NT2/D1 (cell line): ENCODE measurements at regions not wholly inside any gene's neighbourhood (a gene's known extent, or its start where the extent isn't known, plus 50 kb on each side); places are given as distances from the start of the nearest gene placed in this dataset.

ENCODE experiments used
- DNase-seq: peaks from one replicate; pipeline ENCODE4 v3.0.0-alpha.2; 2011; ENCODE audit warnings: low read depth, low spot score
- H3K27me3 ChIP-seq: 2 replicates; pipeline ENCODE4 v1.6.0; 2011; ENCODE audit warnings: mild to moderate bottlenecking; ENCODE audit not compliant: insufficient read length, insufficient read depth
- H3K36me3 ChIP-seq: 2 replicates; pipeline ENCODE4 v1.6.1; 2011; ENCODE audit warnings: mild to moderate bottlenecking, low read length, mixed read lengths; ENCODE audit not compliant: insufficient read depth, insufficient read length
- H3K4me1 ChIP-seq: 2 replicates; pipeline ENCODE4 v1.5.1; 2011; ENCODE audit not compliant: insufficient read depth, insufficient read length
- H3K4me3 ChIP-seq: 2 replicates; pipeline ENCODE4 v1.5.1; 2011; ENCODE audit warnings: low read depth; ENCODE audit not compliant: insufficient read length
- H3K9ac ChIP-seq: 2 replicates; pipeline ENCODE4 v1.6.0; 2011; ENCODE audit warnings: low read depth; ENCODE audit not compliant: insufficient read length
- H3K9me3 ChIP-seq: 2 replicates; pipeline ENCODE4 v1.5.1; 2011; ENCODE audit warnings: mild to moderate bottlenecking, low read length; ENCODE audit not compliant: insufficient read depth
- SUZ12 ChIP-seq: IDR thresholded peaks from 2 replicates; pipeline ENCODE4 v1.6.1; 2011; ENCODE audit not compliant: insufficient read length, insufficient read depth; ENCODE audit errors: extremely low read depth
- YY1 ChIP-seq: IDR thresholded peaks from 2 replicates; pipeline ENCODE4 v1.6.1; 2011; ENCODE audit not compliant: insufficient read length, insufficient read depth
- ZNF274 ChIP-seq: IDR thresholded peaks from 2 replicates; pipeline ENCODE4 v1.6.1; 2011; ENCODE audit warnings: mild to moderate bottlenecking, low read depth, low read length

DNA sequence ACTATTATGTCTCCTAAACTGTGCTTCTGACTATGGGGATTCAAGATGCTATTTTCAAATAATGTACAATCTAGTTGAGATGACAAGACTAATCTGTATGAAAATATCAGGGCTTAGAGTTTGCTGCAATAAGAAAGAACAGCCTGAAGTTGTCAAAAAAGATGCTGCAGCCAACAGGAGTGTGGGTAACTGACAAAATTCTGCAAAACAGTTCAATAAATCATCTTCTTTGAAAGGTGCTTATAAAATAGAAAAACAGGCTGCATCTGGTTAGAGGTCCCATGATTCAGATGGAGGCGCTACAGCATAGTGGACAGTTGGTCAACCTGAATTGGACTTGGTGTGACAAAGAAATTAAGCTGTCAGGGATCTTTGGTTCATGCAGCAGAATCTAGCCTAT is 511.0 kb downstream of the XPNPEP1 start:
- Histone ChIP-seq H3K36me3 (no peaks in the 10 kb centered on the region), H3K4me1 (no peaks in the 10 kb centered on the region), H3K9me3 (no peaks in the 10 kb centered on the region), H3K4me3 (no peak overlapping the region), H3K9ac (no peak overlapping the region), H3K27me3 (no peaks in the 10 kb centered on the region)
- no peak for TF ChIP-seq SUZ12
- TF ChIP-seq YY1 = no peak
- no peak for TF ChIP-seq ZNF274
- DNase-seq = no peak

DNA sequence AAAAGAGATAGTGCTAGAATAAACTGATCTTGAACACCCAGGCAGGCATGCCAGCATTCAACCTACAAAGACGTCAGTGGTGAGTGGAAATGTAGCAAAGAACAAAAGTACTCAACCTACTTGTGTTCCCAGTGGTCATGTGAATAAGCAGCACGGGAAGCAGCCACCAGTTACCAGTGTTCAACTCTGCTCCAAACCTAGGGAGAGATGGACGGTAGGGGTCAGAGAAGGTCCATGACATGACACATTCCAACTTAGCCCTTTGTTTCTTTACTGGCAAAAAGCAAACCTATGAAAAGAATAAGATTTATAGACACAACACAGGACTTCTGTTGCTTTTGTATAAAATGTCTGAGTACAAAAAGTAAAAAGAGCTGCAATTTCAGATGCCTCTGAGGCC is 511.4 kb downstream of the XPNPEP1 start:
- Histone ChIP-seq H3K9ac (no peak overlapping the region), H3K9me3 (no peaks in the 10 kb centered on the region), H3K4me3 (no peak overlapping the region), H3K36me3 (no peaks in the 10 kb centered on the region), H3K27me3 (no peaks in the 10 kb centered on the region), H3K4me1 (no peaks in the 10 kb centered on the region)
- TF ChIP-seq SUZ12 (no peak), YY1 (no peak), ZNF274 (no peak)
- no peak for DNase-seq

DNA sequence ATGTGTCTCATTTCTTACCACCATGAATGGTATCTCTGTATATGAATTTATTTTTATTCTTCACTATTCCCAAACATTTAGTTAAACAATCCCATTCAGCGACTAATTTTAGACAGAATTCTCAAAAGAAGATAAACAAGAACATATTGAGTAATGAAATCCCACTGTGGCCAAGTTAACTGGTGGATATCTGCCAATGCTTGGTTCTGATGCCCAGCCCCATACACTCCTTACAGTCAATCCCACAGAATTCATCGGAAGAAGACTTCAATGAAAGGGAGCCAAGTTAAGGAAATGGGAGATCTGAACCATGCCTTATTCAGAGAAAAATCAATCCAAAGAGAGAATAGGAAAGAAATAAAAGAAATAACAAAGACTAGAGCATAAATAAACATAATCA is 518.0 kb downstream of the XPNPEP1 start:
- TF ChIP-seq SUZ12 (no peak), ZNF274 (no peak), YY1 (no peak)
- H3K4me1 ChIP-seq = no peaks in the 10 kb centered on the region

DNA sequence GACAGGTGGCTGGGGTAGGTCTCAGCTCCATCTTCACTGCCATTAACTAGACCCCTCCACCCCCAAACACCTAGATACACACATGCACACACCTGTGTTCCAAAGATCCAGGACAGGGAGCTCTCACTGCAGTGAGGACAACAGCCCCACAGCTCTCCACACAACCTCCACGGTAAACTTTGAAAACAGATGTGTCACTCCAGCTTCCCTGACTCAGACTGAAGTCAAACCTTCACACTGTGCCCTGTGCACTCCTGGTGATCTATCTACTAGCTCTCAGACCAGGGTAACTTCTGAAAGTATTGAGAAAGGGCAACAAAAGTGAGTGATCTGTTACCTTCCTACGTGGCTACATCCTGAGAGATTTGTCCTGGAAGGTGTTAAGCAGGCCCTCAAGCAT is 519.8 kb downstream of the XPNPEP1 start:
- no peaks in the 10 kb centered on the region for H3K4me1 ChIP-seq
- H3K36me3 ChIP-seq = no peaks in the 10 kb centered on the region
- TF ChIP-seq YY1 = no peak
- no peak for TF ChIP-seq ZNF274
- TF ChIP-seq SUZ12 = no peak
- no peak overlapping the region for H3K4me3 ChIP-seq
- no peak overlapping the region for H3K9ac ChIP-seq
- H3K9me3 ChIP-seq = no peaks in the 10 kb centered on the region
- DNase-seq = no peak
- H3K27me3 ChIP-seq = no peaks in the 10 kb centered on the region

More for the DNA sequence above, 518.0 kb downstream of the XPNPEP1 start:
- Histone ChIP-seq H3K36me3 (no peaks in the 10 kb centered on the region), H3K27me3 (no peaks in the 10 kb centered on the region), H3K9me3 (no peaks in the 10 kb centered on the region), H3K4me3 (no peak overlapping the region), H3K9ac (no peak overlapping the region)
- DNase-seq = no peak

DNA sequence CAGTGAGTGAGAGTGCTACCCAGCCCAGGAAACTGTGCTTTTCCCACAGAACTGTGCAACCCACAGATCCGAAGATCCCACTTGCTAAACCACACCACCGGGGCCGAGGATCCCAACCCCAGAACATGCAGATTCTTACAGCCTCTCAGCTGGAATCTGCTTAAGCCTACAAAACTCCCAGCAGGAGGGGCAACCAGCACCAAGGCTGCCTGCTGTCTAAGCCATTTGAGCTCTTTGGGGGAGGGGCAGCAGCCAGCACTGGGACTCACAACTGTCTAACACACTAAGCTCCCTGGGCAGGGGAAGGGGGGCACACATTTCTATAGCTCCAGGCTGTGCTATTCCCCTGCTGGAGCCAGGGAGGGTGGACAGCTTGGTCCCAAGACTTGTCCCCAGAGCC is 529.9 kb downstream of the XPNPEP1 start:
- no peaks in the 10 kb centered on the region for H3K9me3 ChIP-seq
- no peak overlapping the region for H3K4me3 ChIP-seq
- TF ChIP-seq ZNF274 (no peak), SUZ12 (no peak), YY1 (no peak)

DNA sequence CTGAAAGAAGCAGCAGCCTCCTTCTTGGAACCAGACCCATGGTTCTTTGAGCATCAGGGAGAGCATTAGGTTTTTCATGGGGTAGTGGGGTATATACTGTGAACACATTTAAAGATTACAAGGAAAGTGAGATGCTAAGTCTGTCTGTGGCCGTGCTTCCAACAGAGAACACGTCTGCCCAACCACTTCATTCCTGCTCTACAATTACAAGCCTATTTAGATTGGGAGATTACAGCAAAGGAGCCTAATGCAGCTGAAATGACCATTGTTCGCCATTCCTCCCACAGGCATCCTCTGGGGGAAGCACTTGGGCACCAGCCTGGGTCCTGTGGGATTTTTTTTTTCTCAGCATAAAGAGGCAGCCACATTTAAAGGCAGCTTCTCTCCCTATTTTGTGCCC is 536.4 kb downstream of the XPNPEP1 start:
- no peaks in the 10 kb centered on the region for H3K36me3 ChIP-seq
- H3K9ac ChIP-seq = no peak overlapping the region
- H3K4me3 ChIP-seq = no peak overlapping the region
- H3K27me3 ChIP-seq = no peaks in the 10 kb centered on the region
- H3K9me3 ChIP-seq = no peaks in the 10 kb centered on the region
- TF ChIP-seq SUZ12 (no peak), YY1 (no peak), ZNF274 (no peak)
- no peaks in the 10 kb centered on the region for H3K4me1 ChIP-seq
- no peak for DNase-seq

More for the DNA sequence above, 529.9 kb downstream of the XPNPEP1 start:
- Histone ChIP-seq H3K9ac (no peak overlapping the region), H3K4me1 (no peaks in the 10 kb centered on the region), H3K27me3 (no peaks in the 10 kb centered on the region), H3K36me3 (no peaks in the 10 kb centered on the region)
- peak; percentile 18 for DNase-seq

DNA sequence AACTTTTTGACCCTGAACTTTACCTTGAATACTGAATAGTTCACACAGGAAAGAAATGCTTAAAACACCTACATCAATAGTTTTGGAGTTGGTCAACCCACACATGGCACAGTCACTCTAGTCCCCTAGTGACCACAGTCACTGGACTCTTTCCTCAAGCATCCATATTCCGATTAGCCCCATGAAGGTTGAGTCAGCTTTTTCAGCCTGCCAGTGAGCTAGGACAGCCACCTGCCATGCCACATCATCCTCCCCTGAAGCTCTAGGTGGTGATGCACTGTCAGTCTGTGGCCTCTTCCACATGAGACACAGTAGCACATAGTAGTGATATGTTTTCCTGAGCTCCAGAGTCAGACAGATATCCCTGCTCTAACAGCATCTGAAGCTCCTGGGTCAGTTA is 537.2 kb downstream of the XPNPEP1 start:
- Histone ChIP-seq H3K4me1 (no peaks in the 10 kb centered on the region), H3K9ac (no peak overlapping the region), H3K36me3 (no peaks in the 10 kb centered on the region), H3K4me3 (no peak overlapping the region), H3K27me3 (no peaks in the 10 kb centered on the region), H3K9me3 (no peaks in the 10 kb centered on the region)
- no peak for DNase-seq
- TF ChIP-seq ZNF274 (no peak), YY1 (no peak), SUZ12 (no peak)

DNA sequence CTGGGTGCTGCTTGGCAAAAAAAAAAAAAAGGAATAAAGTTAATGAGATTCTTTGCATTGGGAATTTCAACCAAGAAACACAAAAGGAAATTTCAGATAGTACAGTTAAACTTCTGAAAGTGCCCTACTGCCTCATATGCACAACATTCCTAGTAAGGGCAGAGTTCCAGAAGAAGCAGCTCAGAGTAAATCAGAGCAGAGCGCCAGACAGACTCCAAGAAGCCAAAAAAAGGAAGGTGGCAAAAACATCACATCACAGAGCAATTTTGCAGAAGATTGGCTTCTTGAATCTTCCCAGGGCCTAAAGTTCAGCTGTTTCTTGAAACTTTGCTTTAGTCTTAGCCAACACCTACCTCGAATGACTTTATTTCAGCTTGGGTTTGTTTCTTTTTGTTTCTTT is 544.1 kb downstream of the XPNPEP1 start:
- Histone ChIP-seq H3K36me3 (no peaks in the 10 kb centered on the region), H3K4me1 (no peaks in the 10 kb centered on the region), H3K4me3 (no peak overlapping the region), H3K9ac (no peak overlapping the region), H3K9me3 (no peaks in the 10 kb centered on the region), H3K27me3 (no peaks in the 10 kb centered on the region)
- DNase-seq = no peak
- TF ChIP-seq ZNF274 (no peak), YY1 (no peak), SUZ12 (no peak)
